GM12864 (cell line): ENCODE measurements at regions not wholly inside any gene's neighbourhood (a gene's known extent, or its start where the extent isn't known, plus 50 kb on each side); places are given as distances from the start of the nearest gene placed in this dataset.

ENCODE experiments used
- DNase-seq: peaks from one replicate; pipeline ENCODE4 v3.0.0-alpha.2; 2011; ENCODE audit warnings: low read depth
- H3K4me3 ChIP-seq: 2 replicates; pipeline ENCODE4 v1.5.1; 2011; ENCODE audit warnings: mild to moderate bottlenecking, low read depth, low read length, control low read depth
- TF ChIP-seq, protein P1 (sequence below): IDR thresholded peaks from 2 replicates; pipeline ENCODE4 v1.5.1; 2011; ENCODE audit warnings: low read depth, mild to moderate bottlenecking, moderate library complexity, low read length, control low read depth, inconsistent platforms; ENCODE audit errors: missing control alignments

GRCh38 chr5:4879075-4879474, 261.1 kb upstream of the ADAMTS16 start:
- DNase-seq, result no peak
- TF ChIP-seq, protein P1, sequence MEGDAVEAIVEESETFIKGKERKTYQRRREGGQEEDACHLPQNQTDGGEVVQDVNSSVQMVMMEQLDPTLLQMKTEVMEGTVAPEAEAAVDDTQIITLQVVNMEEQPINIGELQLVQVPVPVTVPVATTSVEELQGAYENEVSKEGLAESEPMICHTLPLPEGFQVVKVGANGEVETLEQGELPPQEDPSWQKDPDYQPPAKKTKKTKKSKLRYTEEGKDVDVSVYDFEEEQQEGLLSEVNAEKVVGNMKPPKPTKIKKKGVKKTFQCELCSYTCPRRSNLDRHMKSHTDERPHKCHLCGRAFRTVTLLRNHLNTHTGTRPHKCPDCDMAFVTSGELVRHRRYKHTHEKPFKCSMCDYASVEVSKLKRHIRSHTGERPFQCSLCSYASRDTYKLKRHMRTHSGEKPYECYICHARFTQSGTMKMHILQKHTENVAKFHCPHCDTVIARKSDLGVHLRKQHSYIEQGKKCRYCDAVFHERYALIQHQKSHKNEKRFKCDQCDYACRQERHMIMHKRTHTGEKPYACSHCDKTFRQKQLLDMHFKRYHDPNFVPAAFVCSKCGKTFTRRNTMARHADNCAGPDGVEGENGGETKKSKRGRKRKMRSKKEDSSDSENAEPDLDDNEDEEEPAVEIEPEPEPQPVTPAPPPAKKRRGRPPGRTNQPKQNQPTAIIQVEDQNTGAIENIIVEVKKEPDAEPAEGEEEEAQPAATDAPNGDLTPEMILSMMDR, result no peak
- no peak overlapping the region for H3K4me3 ChIP-seq

GRCh38 chr5:4879693-4880303, 260.3 kb upstream of the ADAMTS16 start:
- H3K4me3 ChIP-seq, result no peak overlapping the region
- peak; percentile 19 for DNase-seq
- TF ChIP-seq, protein P1, result peak; percentile 96

- TF ChIP-seq, protein P1, result no peak
- H3K4me3 ChIP-seq, result no peak overlapping the region
- DNase-seq, result no peak
Observed at GRCh38 chr5:4880304-4880741, 259.8 kb upstream of the ADAMTS16 start.

DNA sequence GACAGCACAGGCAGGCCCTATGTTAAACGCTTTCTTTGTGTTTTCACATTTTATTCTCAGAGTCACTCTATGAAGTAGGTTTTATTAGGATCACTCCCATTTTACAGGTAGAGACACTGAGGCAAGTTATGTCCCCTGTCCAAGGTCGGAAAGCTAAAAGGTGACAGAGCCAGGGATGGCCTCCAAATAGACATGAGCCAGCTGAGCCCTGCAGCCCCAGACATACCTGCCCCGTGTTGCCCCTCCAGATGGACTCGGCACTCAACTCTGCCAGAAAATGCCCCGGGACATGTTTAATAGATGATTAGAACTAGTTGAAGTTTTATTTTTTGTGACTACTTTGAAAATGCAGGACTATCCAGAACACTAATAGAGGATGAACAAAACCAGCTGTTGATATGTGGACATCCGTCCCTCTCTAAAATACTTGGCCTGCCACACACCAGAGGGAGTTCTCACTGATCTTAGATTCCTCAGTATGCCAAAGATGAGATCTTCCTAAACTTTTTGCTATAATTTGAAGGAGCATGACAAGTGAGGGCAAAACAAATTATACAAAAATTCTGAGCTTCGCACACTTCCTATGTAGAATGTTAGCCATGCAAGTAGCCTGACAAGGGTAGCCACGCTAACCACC, 258.6 kb upstream of the ADAMTS16 start:
- TF ChIP-seq, protein P1, result no peak
- H3K4me3 ChIP-seq, result no peak overlapping the region
- no peak for DNase-seq

- no peak for DNase-seq
- no peak overlapping the region for H3K4me3 ChIP-seq
- TF ChIP-seq, protein P1, result no peak
Observed at GRCh38 chr5:4882186-4882585, 257.9 kb upstream of the ADAMTS16 start.

DNA sequence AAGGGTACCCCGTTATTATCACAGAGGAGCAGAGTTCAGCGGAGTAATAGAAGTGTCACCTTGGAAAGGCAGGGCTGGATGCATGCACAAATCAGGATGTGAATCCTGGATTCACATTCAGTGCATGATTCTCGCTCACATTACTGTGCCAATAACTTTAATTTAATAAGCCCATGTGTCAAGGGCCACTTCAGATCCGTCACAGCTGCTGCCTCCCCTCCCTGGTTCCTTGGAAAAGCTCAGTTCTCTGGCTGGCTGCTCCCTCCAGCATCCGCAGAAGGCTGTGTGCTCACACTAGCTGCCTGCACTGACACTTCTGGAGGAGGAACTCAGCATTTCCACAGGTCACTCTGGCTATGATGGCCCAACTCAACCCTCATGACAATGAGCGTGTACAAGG, 256.8 kb upstream of the ADAMTS16 start:
- no peak overlapping the region for H3K4me3 ChIP-seq
- no peak for DNase-seq
- TF ChIP-seq, protein P1, result no peak
